COLO668 (cell line): ENCODE measurements at regions not wholly inside any gene's neighbourhood (a gene's known extent, or its start where the extent isn't known, plus 50 kb on each side); places are given as distances from the start of the nearest gene placed in this dataset.

Experiments
- DNase-seq: peaks from one replicate; lab custom pipeline; 2025; ENCODE audit not compliant: unreplicated experiment; lab: John Stamatoyannopoulos, UW

- no peak for DNase-seq
Measured at GRCh38 chr5:53361708-53362107, 118.7 kb upstream of the FST start.

- DNase-seq, result no peak
Measured at GRCh38 chr5:53362521-53362941, 117.9 kb upstream of the FST start.

GRCh38 chr5:53364061-53364460 is 116.4 kb upstream of the FST start:
- no peak for DNase-seq

GRCh38 chr5:53366245-53366644 is 114.2 kb upstream of the FST start:
- no peak for DNase-seq

GRCh38 chr5:53367727-53368126 is 112.7 kb upstream of the FST start:
- no peak for DNase-seq

- DNase-seq, result no peak
Measured at GRCh38 chr5:53368516-53368915, 111.9 kb upstream of the FST start.

- DNase-seq, result no peak
Measured at GRCh38 chr5:53368966-53369605, 111.3 kb upstream of the FST start.

GRCh38 chr5:53369681-53370080 is 110.7 kb upstream of the FST start:
- no peak for DNase-seq

GRCh38 chr5:53373451-53374158 is 106.8 kb upstream of the FST start:
- DNase-seq, result no peak

- no peak for DNase-seq
Measured at GRCh38 chr5:53376853-53377252, 103.6 kb upstream of the FST start.

GRCh38 chr5:53378190-53378589 is 102.2 kb upstream of the FST start:
- no peak for DNase-seq

- DNase-seq, result no peak
Measured at GRCh38 chr5:53378590-53379247, 101.7 kb upstream of the FST start.

GRCh38 chr5:53386341-53386740 is 94.1 kb upstream of the FST start:
- no peak for DNase-seq

- no peak for DNase-seq
Measured at GRCh38 chr5:53389093-53389492, 91.3 kb upstream of the FST start.

- no peak for DNase-seq
Measured at GRCh38 chr5:53392073-53392472, 88.4 kb upstream of the FST start.

- DNase-seq, result no peak
Measured at GRCh38 chr5:53394808-53395207, 85.6 kb upstream of the FST start.

GRCh38 chr5:53397141-53397757 is 83.2 kb upstream of the FST start:
- DNase-seq, result no peak

- DNase-seq, result no peak
Measured at GRCh38 chr5:53397845-53398244, 82.6 kb upstream of the FST start.

GRCh38 chr5:53399926-53400697 is 80.3 kb upstream of the FST start:
- no peak for DNase-seq

GRCh38 chr5:53403291-53403690 is 77.1 kb upstream of the FST start:
- DNase-seq, result no peak

GRCh38 chr5:53403758-53404157 is 76.7 kb upstream of the FST start:
- no peak for DNase-seq
